Body of pancreas (tissue), 4 donors: ENCODE measurements at regions not wholly inside any gene's neighbourhood (a gene's known extent, or its start where the extent isn't known, plus 50 kb on each side); places are given as distances from the start of the nearest gene placed in this dataset.

ENCODE experiments used
- POLR2A ChIP-seq, 3 donors: fragments of 450-650 bp; IDR thresholded peaks; one replicate each; pipeline ENCODE4 v1.6.1; 2016; ENCODE audit warnings: antibody characterized with exemption in 3 of 3, mild to moderate bottlenecking in 2 of 3
- TF ChIP-seq, protein P1 (sequence below), 7 experiments: fragments of 450-650 bp in 4 of 7; fragments of 200-600 bp in 3 of 7; sonication (generic) in 3 of 7; IDR thresholded peaks; one replicate each; pipeline ENCODE4 v1.5.1; 2016 to 2019; ENCODE audit warnings: antibody characterized with exemption in 7 of 7

DNA sequence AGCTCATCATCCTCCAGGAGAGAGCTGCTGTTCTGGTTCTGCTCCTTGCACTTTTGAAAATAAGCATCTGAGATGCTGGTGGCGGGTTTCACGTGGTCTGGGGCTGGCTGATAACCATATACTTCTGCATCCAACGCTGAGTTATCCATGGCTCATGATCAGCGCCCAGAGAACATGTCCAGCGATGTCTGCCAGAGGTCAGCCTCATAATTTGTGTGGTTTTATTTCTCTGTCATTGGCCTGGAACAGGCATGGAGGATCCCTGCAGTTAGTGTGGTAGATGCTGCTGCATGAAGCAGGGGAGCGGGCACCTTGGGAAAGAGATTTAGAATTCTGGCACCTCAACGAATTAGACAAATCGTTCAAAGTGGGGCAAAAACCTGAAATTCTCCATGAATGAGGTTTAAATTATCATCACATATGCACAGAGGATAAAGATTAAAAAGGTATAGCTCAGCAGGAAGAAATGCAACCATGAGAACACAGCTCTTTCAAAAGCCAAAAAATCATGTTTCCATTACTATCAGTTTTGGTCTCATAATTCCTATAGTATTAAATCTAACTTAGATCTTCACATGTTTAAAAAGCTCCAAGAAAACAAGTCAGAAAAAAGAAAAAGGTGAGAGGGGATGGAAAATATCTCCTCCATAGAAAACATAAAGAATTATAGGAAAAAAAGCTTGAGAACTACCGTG, 157.2 kb downstream of the SOD2 start:
- TF ChIP-seq, protein P1, sequence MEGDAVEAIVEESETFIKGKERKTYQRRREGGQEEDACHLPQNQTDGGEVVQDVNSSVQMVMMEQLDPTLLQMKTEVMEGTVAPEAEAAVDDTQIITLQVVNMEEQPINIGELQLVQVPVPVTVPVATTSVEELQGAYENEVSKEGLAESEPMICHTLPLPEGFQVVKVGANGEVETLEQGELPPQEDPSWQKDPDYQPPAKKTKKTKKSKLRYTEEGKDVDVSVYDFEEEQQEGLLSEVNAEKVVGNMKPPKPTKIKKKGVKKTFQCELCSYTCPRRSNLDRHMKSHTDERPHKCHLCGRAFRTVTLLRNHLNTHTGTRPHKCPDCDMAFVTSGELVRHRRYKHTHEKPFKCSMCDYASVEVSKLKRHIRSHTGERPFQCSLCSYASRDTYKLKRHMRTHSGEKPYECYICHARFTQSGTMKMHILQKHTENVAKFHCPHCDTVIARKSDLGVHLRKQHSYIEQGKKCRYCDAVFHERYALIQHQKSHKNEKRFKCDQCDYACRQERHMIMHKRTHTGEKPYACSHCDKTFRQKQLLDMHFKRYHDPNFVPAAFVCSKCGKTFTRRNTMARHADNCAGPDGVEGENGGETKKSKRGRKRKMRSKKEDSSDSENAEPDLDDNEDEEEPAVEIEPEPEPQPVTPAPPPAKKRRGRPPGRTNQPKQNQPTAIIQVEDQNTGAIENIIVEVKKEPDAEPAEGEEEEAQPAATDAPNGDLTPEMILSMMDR (IDR thresholded peaks at IDR 0.05) = no peak
- TF ChIP-seq POLR2A (IDR thresholded peaks at IDR 0.05) = no peak
